ENCODE measurements at regions not wholly inside any gene's neighbourhood (a gene's known extent, or its start where the extent isn't known, plus 50 kb on each side); places are given as distances from the start of the nearest gene placed in this dataset.

DNA sequence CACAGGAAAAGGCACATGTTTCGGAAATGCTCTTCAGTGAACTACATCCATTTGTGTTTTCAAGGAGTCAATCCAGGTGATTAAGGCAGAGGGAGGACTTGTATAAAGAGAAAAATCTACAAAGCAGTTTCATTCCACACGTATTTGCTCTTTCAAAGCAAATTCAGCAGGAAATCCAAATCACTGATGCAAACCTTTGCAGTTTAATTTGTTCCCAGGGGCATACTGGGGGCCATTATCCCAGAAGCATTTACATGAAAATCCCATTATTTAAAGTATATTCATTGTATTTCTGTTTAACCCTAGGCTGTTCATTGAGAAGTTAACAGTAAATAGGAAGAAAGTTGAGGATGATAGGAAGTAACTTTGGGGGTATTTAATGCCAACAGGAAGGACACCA, 147.9 kb downstream of the PMP22 start:
- DNase-seq (ENCODE audit: low spot score): no peak
- no peak for ATAC-seq
- FAIRE-seq: no peak
- H3K4me2 ChIP-seq (ENCODE audit: low read depth, low read length): no peak overlapping the region
- no peak overlapping the region for H2AFZ ChIP-seq (ENCODE audit: low read length)
- no peak overlapping the region for H3K9ac ChIP-seq (ENCODE audit: insufficient read depth, low read depth, low read length)
- POLR2A ChIA-PET: no interaction called here
- H3K27me3 ChIP-seq (ENCODE audit: control insufficient read depth in 1 of 2, insufficient read depth in 2 of 2, low read length in 2 of 2): peaks cover 2% of the 10 kb centered on the region in 2 experiments; a peak in 1 of 5 replicates
- H4K20me1 ChIP-seq (ENCODE audit: insufficient read depth, low read length): no peaks in the 10 kb centered on the region
- WGBS (ENCODE audit: low lambda C conversion rate): 9% methylated on average over 2 of the region's 2 CpGs
- H3K27ac ChIP-seq (ENCODE audit: extremely low read length, insufficient read depth, low read length): no peak overlapping the region
- H3K4me1 ChIP-seq (ENCODE audit: insufficient read depth, low read length): no peaks in the 10 kb centered on the region
- BruUV-seq (replicated peaks): no TSS peak
- intact Hi-C loops (cut with micrococcal nuclease; ENCODE audit: unreplicated experiment) (no loop called here), in situ Hi-C loops (cut with HindIII; ENCODE audit: extremely low pct_ligation_motif_present, low pct_unique_long_range_greater_than_20kb) (loop anchor here (10.0 kb wide), 1 partner anchor 62 kb away; no protein-coding TSS in a partner anchor)
- CTCF ChIA-PET (ENCODE audit: low intra/inter-chr PET ratio, low total read pairs): no interaction called here
- no peaks in the 10 kb centered on the region for H3K9me3 ChIP-seq (ENCODE audit: low read length)
- TF ChIP-seq, protein P1, sequence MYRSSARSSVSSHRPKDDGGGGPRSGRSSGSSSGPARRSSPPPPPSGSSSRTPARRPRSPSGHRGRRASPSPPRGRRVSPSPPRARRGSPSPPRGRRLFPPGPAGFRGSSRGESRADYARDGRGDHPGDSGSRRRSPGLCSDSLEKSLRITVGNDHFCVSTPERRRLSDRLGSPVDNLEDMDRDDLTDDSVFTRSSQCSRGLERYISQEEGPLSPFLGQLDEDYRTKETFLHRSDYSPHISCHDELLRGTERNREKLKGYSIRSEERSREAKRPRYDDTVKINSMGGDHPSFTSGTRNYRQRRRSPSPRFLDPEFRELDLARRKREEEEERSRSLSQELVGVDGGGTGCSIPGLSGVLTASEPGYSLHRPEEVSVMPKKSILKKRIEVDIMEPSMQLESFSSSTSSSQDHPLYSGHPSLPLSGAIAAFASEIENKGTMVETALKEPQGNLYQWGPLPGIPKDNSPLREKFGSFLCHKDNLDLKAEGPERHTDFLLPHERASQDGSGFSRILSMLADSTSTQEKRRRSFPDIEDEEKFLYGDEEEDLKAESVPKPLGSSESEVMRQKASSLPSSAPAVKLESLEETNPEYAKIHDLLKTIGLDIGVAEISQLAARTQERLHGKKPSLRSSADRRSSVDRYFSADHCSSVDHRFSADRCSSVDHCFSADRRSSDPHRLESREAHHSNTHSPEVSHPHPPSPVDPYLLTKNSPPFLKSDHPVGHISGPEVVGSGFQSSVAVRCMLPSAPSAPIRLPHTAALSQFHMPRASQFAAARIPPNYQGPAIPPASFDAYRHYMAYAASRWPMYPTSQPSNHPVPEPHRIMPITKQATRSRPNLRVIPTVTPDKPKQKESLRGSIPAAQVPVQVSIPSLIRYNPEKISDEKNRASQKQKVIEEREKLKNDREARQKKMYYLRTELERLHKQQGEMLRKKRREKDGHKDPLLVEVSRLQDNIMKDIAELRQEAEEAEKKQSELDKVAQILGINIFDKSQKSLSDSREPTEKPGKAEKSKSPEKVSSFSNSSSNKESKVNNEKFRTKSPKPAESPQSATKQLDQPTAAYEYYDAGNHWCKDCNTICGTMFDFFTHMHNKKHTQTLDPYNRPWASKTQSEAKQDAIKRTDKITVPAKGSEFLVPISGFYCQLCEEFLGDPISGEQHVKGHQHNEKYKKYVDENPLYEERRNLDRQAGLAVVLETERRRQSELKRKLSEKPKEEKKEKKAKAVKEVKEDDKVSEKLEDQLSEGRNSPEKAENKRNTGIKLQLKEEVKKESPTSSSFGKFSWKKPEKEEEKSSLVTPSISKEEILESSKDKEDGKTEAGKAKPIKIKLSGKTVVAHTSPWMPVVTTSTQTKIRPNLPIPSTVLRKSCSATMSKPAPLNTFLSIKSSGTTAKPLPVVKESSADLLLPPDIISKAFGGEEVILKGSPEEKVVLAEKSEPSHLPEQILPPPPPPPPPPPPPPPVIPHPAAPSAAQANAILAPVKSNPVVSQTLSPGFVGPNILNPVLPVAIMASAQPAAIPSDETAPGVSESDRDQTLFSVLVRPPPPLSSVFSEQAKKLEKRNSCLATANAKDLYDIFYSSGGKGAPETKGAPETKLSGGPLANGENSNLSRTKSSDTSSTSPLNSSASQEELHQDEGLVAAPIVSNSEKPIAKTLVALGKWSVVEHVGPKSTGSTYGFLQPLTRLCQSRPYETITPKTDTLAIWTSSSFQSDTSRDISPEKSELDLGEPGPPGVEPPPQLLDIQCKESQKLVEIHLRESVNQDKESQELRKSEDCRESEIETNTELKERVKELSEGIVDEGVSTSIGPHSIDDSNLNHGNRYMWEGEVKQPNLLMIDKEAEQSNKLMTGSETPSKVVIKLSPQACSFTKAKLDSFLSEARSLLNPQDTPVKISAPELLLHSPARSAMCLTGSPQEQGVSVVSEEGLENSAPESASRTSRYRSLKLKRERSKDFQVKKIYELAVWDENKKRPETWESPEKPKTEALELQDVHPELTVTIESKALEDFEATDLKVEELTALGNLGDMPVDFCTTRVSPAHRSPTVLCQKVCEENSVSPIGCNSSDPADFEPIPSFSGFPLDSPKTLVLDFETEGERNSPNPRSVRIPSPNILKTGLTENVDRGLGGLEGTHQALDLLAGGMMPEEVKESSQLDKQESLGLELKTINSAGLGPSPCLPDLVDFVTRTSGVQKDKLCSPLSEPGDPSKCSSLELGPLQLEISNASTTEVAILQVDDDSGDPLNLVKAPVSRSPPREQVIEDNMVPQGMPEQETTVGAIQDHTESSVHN (CRISPR knock-in tag; IDR thresholded peaks at IDR 0.05): no peak
- TF ChIP-seq, protein P2, sequence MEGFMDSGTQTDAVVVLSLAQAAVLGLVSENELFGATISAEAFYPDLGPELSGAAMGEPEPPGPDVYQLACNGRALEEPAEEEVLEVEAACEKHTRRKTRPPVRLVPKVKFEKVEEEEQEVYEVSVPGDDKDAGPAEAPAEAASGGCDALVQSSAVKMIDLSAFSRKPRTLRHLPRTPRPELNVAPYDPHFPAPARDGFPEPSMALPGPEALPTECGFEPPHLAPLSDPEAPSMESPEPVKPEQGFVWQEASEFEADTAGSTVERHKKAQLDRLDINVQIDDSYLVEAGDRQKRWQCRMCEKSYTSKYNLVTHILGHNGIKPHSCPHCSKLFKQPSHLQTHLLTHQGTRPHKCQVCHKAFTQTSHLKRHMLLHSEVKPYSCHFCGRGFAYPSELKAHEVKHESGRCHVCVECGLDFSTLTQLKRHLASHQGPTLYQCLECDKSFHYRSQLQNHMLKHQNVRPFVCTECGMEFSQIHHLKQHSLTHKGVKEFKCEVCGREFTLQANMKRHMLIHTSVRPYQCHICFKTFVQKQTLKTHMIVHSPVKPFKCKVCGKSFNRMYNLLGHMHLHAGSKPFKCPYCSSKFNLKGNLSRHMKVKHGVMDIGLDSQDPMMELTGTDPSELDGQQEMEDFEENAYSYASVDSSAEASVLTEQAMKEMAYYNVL (CRISPR knock-in tag; IDR thresholded peaks at IDR 0.05; ENCODE audit: borderline replicate concordance): no peak
- TF ChIP-seq ZNF180 (CRISPR knock-in tag; IDR thresholded peaks at IDR 0.05; ENCODE audit: borderline replicate concordance, low read depth) (no peak), NFE2 (CRISPR knock-in tag; IDR thresholded peaks at IDR 0.05) (no peak), ZNF207 (IDR thresholded peaks at IDR 0.05; ENCODE audit: borderline replicate concordance) (no peak), U2AF1 (optimal IDR thresholded peaks at IDR 0.05; ENCODE audit: low read depth, low read length) (no peak), ZFX (CRISPR knock-in tag; IDR thresholded peaks at IDR 0.05; ENCODE audit: low read depth) (no peak), ZNF577 (CRISPR knock-in tag; IDR thresholded peaks at IDR 0.05; ENCODE audit: borderline replicate concordance, low read depth) (no peak), GTF2F1 (IDR thresholded peaks at IDR 0.05; ENCODE audit: low read length) (no peak)
- TF ChIP-seq, protein P3, sequence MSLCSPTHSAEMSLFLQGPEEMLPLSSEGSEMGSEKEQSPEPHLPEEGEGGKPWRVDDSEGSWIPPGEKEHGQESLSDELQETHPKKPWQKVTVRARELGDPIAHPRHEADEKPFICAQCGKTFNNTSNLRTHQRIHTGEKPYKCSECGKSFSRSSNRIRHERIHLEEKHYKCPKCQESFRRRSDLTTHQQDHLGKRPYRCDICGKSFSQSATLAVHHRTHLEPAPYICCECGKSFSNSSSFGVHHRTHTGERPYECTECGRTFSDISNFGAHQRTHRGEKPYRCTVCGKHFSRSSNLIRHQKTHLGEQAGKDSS (CRISPR knock-in tag; IDR thresholded peaks at IDR 0.05; ENCODE audit: borderline replicate concordance, low read depth): no peak
- TF ChIP-seq, protein P4, sequence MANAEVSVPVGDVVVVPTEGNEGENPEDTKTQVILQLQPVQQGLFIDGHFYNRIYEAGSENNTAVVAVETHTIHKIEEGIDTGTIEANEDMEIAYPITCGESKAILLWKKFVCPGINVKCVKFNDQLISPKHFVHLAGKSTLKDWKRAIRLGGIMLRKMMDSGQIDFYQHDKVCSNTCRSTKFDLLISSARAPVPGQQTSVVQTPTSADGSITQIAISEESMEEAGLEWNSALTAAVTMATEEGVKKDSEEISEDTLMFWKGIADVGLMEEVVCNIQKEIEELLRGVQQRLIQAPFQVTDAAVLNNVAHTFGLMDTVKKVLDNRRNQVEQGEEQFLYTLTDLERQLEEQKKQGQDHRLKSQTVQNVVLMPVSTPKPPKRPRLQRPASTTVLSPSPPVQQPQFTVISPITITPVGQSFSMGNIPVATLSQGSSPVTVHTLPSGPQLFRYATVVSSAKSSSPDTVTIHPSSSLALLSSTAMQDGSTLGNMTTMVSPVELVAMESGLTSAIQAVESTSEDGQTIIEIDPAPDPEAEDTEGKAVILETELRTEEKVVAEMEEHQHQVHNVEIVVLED (CRISPR knock-in tag; IDR thresholded peaks at IDR 0.05; ENCODE audit: borderline replicate concordance): no peak
- TF ChIP-seq, protein P5, sequence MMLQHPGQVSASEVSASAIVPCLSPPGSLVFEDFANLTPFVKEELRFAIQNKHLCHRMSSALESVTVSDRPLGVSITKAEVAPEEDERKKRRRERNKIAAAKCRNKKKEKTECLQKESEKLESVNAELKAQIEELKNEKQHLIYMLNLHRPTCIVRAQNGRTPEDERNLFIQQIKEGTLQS (CRISPR knock-in tag; IDR thresholded peaks at IDR 0.05): no peak
- H3K36me3 ChIP-seq (replicated peaks in 1 of 2; ENCODE audit: control insufficient read depth in 1 of 2, insufficient read depth in 2 of 2, low read length in 2 of 2): no peaks in the 10 kb centered on the region
- no peaks in the 10 kb centered on the region for H3K79me2 ChIP-seq (ENCODE audit: insufficient read depth, low read length)
- H3K4me3 ChIP-seq (replicated peaks in 1 of 3; ENCODE audit: insufficient read depth in 1 of 3, low read depth in 2 of 3, low read length in 3 of 3): no peak overlapping the region

Data from HepG2 (cell line).